HUES48 (cell line): ENCODE measurements at regions not wholly inside any gene's neighbourhood (a gene's known extent, or its start where the extent isn't known, plus 50 kb on each side); places are given as distances from the start of the nearest gene placed in this dataset.
"Not testable (repeated sequence)": the region's sequence is repeated elsewhere in the genome, so short reads cannot be mapped to it uniquely, and the experiment has no call there.

Experiments
- H3K27ac ChIP-seq: one replicate; pipeline ENCODE4 v1.7.0; 2013; ENCODE audit warnings: low read depth, low read length, inconsistent platforms
- H3K27me3 ChIP-seq: 2 replicates; pipeline ENCODE4 v1.6.1; 2013; ENCODE audit warnings: mild to moderate bottlenecking, low read length; ENCODE audit not compliant: control insufficient read depth, insufficient read depth
- H3K36me3 ChIP-seq: 2 replicates; pipeline ENCODE4 v1.6.1; 2013; ENCODE audit warnings: low read length; ENCODE audit not compliant: control insufficient read depth, insufficient read depth
- H3K4me1 ChIP-seq: 2 replicates; pipeline ENCODE4 v1.6.1; 2013; ENCODE audit warnings: mild to moderate bottlenecking, low read length; ENCODE audit not compliant: control insufficient read depth, insufficient read depth
- H3K4me3 ChIP-seq: 2 replicates; pipeline ENCODE4 v1.5.1; 2013; ENCODE audit warnings: mild to moderate bottlenecking, low read depth, low read length
- H3K9ac ChIP-seq: 2 replicates; pipeline ENCODE4 v1.6.1; 2013; ENCODE audit warnings: mild to moderate bottlenecking, low read depth, low read length, moderate library complexity
- H3K9me3 ChIP-seq: 2 replicates; pipeline ENCODE4 v1.6.1; 2013; ENCODE audit warnings: low read length; ENCODE audit not compliant: control insufficient read depth, insufficient read depth

GRCh38 chrX:76509775-76510174 lies 82.3 kb downstream of the MAGEE1 start:
- Histone ChIP-seq H3K4me1 (no peaks in the 10 kb centered on the region), H3K9ac (no peak overlapping the region), H3K36me3 (no peaks in the 10 kb centered on the region), H3K27ac (no peak overlapping the region), H3K4me3 (no peak overlapping the region), H3K27me3 (no peaks in the 10 kb centered on the region), H3K9me3 (peaks cover 56% of the 10 kb centered on the region)

GRCh38 chrX:76517544-76517943 lies 90.0 kb downstream of the MAGEE1 start:
- Histone ChIP-seq H3K27me3 (no peaks in the 10 kb centered on the region), H3K4me3 (no peak overlapping the region), H3K9me3 (peaks cover 56% of the 10 kb centered on the region), H3K9ac (no peak overlapping the region), H3K36me3 (no peaks in the 10 kb centered on the region), H3K4me1 (no peaks in the 10 kb centered on the region), H3K27ac (no peak overlapping the region)

GRCh38 chrX:76520273-76521054 lies 93.0 kb downstream of the MAGEE1 start:
- Histone ChIP-seq H3K9ac (no peak overlapping the region), H3K9me3 (peaks cover 41% of the 10 kb centered on the region), H3K27ac (no peak overlapping the region), H3K4me1 (no peaks in the 10 kb centered on the region), H3K4me3 (no peak overlapping the region), H3K27me3 (no peaks in the 10 kb centered on the region), H3K36me3 (no peaks in the 10 kb centered on the region)

GRCh38 chrX:76535675-76536074 lies 108.2 kb downstream of the MAGEE1 start:
- not testable (repeated sequence) for H3K36me3 ChIP-seq, H3K9ac ChIP-seq, H3K27ac ChIP-seq, H3K4me1 ChIP-seq, H3K27me3 ChIP-seq, H3K4me3 ChIP-seq
- H3K9me3 ChIP-seq, result peaks cover 44% of the 10 kb centered on the region

GRCh38 chrX:76538860-76539259 lies 111.3 kb downstream of the MAGEE1 start:
- Histone ChIP-seq H3K9ac (no peak overlapping the region), H3K27ac (no peak overlapping the region), H3K27me3 (no peaks in the 10 kb centered on the region), H3K4me1 (no peaks in the 10 kb centered on the region), H3K36me3 (no peaks in the 10 kb centered on the region), H3K4me3 (no peak overlapping the region), H3K9me3 (peaks cover 31% of the 10 kb centered on the region)

GRCh38 chrX:76543381-76543780 lies 115.9 kb downstream of the MAGEE1 start:
- peaks cover 37% of the 10 kb centered on the region for H3K9me3 ChIP-seq
- H3K27me3 ChIP-seq, H3K4me1 ChIP-seq, H3K36me3 ChIP-seq, H3K27ac ChIP-seq, H3K4me3 ChIP-seq, H3K9ac ChIP-seq: not testable (repeated sequence)

- Histone ChIP-seq H3K9me3 (peaks cover 55% of the 10 kb centered on the region), H3K36me3 (no peaks in the 10 kb centered on the region), H3K4me1 (no peaks in the 10 kb centered on the region), H3K27me3 (no peaks in the 10 kb centered on the region), H3K27ac (no peak overlapping the region), H3K9ac (no peak overlapping the region), H3K4me3 (no peak overlapping the region)
Measured at GRCh38 chrX:76550016-76550415, 122.5 kb downstream of the MAGEE1 start.

GRCh38 chrX:76555269-76555668 lies 127.8 kb downstream of the MAGEE1 start:
- Histone ChIP-seq H3K27ac (no peak overlapping the region), H3K4me1 (no peaks in the 10 kb centered on the region), H3K27me3 (no peaks in the 10 kb centered on the region), H3K36me3 (no peaks in the 10 kb centered on the region), H3K4me3 (no peak overlapping the region), H3K9ac (no peak overlapping the region), H3K9me3 (peaks cover 84% of the 10 kb centered on the region)

GRCh38 chrX:76555816-76556215 lies 128.3 kb downstream of the MAGEE1 start:
- Histone ChIP-seq H3K9me3 (peaks cover 85% of the 10 kb centered on the region), H3K4me3 (no peak overlapping the region), H3K27ac (no peak overlapping the region), H3K9ac (no peak overlapping the region), H3K36me3 (no peaks in the 10 kb centered on the region), H3K27me3 (no peaks in the 10 kb centered on the region), H3K4me1 (no peaks in the 10 kb centered on the region)

- peaks cover 35% of the 10 kb centered on the region for H3K9me3 ChIP-seq
- H3K9ac ChIP-seq, H3K36me3 ChIP-seq, H3K27ac ChIP-seq, H3K4me1 ChIP-seq, H3K4me3 ChIP-seq, H3K27me3 ChIP-seq: not testable (repeated sequence)
Measured at GRCh38 chrX:76564842-76565241, 137.3 kb downstream of the MAGEE1 start.

- Histone ChIP-seq H3K27me3 (no peaks in the 10 kb centered on the region), H3K4me3 (no peak overlapping the region; the same call in 1 of the 2 replicates), H3K4me1 (no peaks in the 10 kb centered on the region), H3K27ac (no peak overlapping the region), H3K9ac (no peak overlapping the region), H3K9me3 (peaks cover 77% of the 10 kb centered on the region), H3K36me3 (no peaks in the 10 kb centered on the region)
Measured at GRCh38 chrX:76605390-76605789, 177.9 kb downstream of the MAGEE1 start.
